ENCODE measurements at regions not wholly inside any gene's neighbourhood (a gene's known extent, or its start where the extent isn't known, plus 50 kb on each side); places are given as distances from the start of the nearest gene placed in this dataset.

- no peak for TF ChIP-seq CTCF (IDR thresholded peaks at IDR 0.05; ENCODE audit: insufficient read depth, low read length, missing control alignments)
- CTCF ChIA-PET, result no interaction called here
- no peak overlapping the region for H3K4me3 ChIP-seq (ENCODE audit: low read depth, low read length)
- POLR2A ChIA-PET, result no interaction called here
- no peak for DNase-seq (ENCODE audit: low read depth, low spot score)
Measured at GRCh38 chr3:144270100-144270499, 298.5 kb downstream of the DIPK2A start.

GRCh38 chr3:144272680-144273079 lies 301.1 kb downstream of the DIPK2A start:
- DNase-seq (ENCODE audit: low read depth, low spot score), result no peak

GRCh38 chr3:144273601-144274000 lies 302.0 kb downstream of the DIPK2A start:
- POLR2A ChIA-PET, result no interaction called here
- no peak for DNase-seq (ENCODE audit: low read depth, low spot score)
- no peak for TF ChIP-seq CTCF (IDR thresholded peaks at IDR 0.05; ENCODE audit: insufficient read depth, low read length, missing control alignments)
- no peak overlapping the region for H3K4me3 ChIP-seq (ENCODE audit: low read depth, low read length)
- CTCF ChIA-PET, result no interaction called here

More at GRCh38 chr3:144272680-144273079, 301.1 kb downstream of the DIPK2A start:
- TF ChIP-seq CTCF (IDR thresholded peaks at IDR 0.05; ENCODE audit: insufficient read depth, low read length, missing control alignments), result no peak
- ChIA-PET CTCF (no interaction called here), POLR2A (no interaction called here)
- H3K4me3 ChIP-seq (ENCODE audit: low read depth, low read length), result no peak overlapping the region

- TF ChIP-seq CTCF (IDR thresholded peaks at IDR 0.05; ENCODE audit: insufficient read depth, low read length, missing control alignments), result no peak
- ChIA-PET CTCF (no interaction called here), POLR2A (no interaction called here)
Measured at GRCh38 chr3:144275005-144275404, 303.4 kb downstream of the DIPK2A start.

GRCh38 chr3:144282313-144282712 lies 310.7 kb downstream of the DIPK2A start:
- DNase-seq (ENCODE audit: low read depth, low spot score), result no peak
- CTCF ChIA-PET, result no interaction called here

More at GRCh38 chr3:144275005-144275404, 303.4 kb downstream of the DIPK2A start:
- H3K4me3 ChIP-seq (ENCODE audit: low read depth, low read length), result no peak overlapping the region
- DNase-seq (ENCODE audit: low read depth, low spot score), result no peak

GRCh38 chr3:144286235-144286910 lies 314.8 kb downstream of the DIPK2A start:
- TF ChIP-seq CTCF (IDR thresholded peaks at IDR 0.05; ENCODE audit: insufficient read depth, low read length, missing control alignments), result no peak
- no peak overlapping the region for H3K4me3 ChIP-seq (ENCODE audit: low read depth, low read length)
- ChIA-PET POLR2A (no interaction called here), CTCF (no interaction called here)
- no peak for DNase-seq (ENCODE audit: low read depth, low spot score)

More at GRCh38 chr3:144282313-144282712, 310.7 kb downstream of the DIPK2A start:
- POLR2A ChIA-PET, result no interaction called here
- H3K4me3 ChIP-seq (ENCODE audit: low read depth, low read length), result no peak overlapping the region
- no peak for TF ChIP-seq CTCF (IDR thresholded peaks at IDR 0.05; ENCODE audit: insufficient read depth, low read length, missing control alignments)

Data from AG04449 (cell line).